C4-2B (cell line): ENCODE measurements at regions not wholly inside any gene's neighbourhood (a gene's known extent, or its start where the extent isn't known, plus 50 kb on each side); places are given as distances from the start of the nearest gene placed in this dataset.

Source experiments
- CTCF ChIP-seq: fragments of 450-650 bp; conservative IDR thresholded peaks from 2 replicates; pipeline ENCODE4 v1.5.1; 2017; ENCODE audit warnings: mild to moderate bottlenecking
- ZFX ChIP-seq: fragments of 450-650 bp; IDR thresholded peaks from 2 replicates; pipeline ENCODE4 v1.6.1; 2017

GRCh38 chr4:189510601-189511000, 430.1 kb upstream of the FRG1 start:
- TF ChIP-seq CTCF (no peak), ZFX (no peak)
